Activated T-cell treated with anti-CD3 and anti-CD28 coated beads for 24 hours (primary cell): ENCODE measurements at regions not wholly inside any gene's neighbourhood (a gene's known extent, or its start where the extent isn't known, plus 50 kb on each side); places are given as distances from the start of the nearest gene placed in this dataset.

Source experiments
- DNase-seq: peaks from one replicate; pipeline ENCODE4 v3.0.0-alpha.2; 2020; ENCODE audit warnings: low read depth

DNA sequence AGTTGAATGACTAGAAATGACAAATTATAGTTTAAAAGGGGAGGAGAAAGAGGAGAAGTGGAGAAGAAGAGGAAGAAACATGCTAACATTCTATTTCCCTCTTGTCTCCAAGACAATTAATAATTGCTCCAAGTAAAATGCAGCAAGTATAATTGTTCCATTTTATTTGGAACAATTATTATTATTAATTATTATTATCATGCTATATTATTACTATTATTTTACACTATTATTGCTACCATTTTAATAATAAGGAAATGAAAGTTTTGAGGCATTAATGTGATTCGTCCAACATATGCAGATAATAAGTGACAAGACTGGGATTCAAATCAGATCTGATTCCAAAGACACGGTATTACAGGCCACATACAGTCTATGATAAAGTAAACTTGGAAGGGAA lies 293.6 kb upstream of the ZC3H12C start:
- DNase-seq = no peak

DNA sequence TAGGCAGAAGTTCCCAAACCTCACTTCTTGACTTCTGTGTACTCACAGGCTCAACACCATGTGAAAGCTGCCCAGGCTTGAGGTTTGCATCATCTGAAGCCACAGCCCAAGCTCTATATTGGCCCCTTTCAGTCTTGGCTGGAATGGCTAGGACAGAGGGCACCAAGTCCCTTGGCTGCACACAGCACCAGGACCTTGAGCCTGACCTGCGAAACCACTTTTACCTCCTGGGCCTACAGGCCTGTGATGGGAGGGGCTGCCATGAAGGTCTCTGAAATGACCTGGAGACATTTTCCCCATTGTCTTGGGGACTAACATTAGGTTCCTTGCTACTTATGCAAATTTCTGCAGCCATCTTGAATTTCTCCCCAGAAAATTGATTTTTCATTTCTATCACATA lies 288.3 kb upstream of the ZC3H12C start:
- no peak for DNase-seq

DNA sequence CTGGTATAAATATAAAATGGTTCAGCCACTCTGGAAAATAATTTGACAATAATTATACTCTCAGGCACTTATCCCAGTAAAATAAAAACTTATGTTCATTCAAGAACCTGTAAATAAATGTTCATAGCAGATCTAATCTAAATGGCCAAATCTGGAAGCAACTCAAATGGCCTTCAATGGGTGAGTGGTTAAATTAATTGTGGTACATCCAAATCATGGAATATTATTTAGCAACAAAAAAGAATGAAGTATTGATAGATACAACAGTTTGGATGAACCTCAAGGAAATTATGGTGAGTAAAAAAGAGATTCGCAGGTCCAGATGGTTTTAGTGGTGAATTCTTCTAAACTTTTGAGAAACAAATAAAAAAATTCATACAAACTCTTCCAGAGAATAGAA lies 287.0 kb upstream of the ZC3H12C start:
- DNase-seq = no peak

DNA sequence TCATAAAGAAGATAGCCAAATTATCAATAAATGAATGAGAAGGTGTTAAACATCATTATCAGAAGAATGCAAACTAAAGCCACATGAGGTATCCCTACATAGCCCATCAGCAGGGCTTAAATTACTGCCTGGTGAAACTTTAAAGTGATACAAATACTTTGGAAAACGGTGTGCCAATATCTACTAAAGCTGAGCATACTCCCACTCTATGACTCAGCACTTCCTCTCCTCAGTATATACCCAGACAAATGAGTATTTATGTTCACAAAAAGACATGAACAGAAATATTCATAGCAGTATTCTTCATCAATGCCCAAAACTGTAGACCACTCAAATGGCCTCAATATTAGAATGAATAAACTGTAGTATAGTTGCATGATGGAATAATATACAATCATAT lies 284.6 kb upstream of the ZC3H12C start:
- no peak for DNase-seq

DNA sequence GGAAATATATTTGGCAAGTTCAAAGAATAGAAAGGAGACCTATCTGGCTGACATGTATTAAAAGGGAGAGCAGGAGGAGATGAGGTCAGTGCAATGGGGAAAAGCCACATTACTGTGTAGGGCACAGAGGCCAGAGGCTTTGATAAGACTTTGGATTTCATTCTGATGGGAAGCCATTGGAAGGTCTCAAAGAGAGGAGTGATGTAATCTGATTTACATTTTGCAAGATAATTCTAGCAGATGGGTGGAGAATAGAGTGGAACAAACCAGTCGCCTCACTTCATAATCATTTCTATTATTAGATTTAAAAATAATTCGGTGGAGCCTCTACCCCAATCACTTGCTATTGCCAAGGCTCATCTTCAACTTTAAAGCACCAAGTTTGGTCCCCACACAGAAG lies 278.4 kb upstream of the ZC3H12C start:
- DNase-seq = no peak

DNA sequence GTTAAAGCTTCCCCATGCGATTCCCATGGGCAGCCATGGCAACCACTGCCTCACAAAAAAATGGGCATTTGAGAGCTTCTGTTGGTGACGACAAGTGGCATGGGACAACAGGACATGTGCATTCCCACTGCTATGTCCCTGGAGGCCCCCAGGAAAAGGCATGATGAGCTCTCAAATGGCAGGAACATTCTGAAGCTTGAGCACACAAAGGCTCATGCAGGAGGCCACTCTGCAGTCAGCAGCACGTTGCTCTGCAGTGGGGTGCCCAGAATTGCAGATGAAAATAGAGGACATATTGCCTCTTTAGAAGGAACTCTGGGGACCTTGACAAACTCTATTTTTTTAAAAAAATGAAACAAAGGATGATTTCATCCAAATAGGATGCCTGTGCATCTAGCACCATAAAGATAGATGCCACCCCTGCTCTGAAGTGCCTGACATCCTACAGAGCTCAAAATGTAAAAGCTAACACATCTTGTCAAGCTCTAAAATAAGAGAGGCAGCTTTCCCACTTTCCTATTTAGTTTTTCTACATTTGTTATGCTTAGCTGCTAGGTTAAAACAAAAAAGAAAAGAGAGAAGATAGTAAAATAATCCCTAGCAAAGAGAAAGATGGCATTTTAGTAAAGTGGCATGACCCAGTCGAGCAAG lies 277.6 kb upstream of the ZC3H12C start:
- no peak for DNase-seq

DNA sequence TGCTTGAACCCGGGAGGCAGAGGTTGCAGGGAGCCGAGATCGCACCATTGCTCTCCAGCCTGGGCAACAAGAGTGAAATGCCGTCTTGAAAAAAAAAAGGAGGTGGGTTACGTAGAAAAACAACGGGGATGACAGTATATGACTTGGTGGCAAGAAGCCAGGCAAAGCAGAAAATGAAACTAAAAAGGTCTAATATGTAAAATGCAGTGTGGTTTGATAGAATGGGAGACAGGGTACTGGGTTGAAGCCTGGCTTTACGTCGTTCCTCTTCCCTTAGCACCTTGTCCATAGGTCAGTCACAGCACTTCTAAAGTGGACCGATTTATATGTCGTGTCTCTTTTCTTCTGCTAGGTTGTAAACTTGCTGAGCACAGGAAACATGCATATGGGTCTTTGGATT lies 274.9 kb upstream of the ZC3H12C start:
- no peak for DNase-seq

DNA sequence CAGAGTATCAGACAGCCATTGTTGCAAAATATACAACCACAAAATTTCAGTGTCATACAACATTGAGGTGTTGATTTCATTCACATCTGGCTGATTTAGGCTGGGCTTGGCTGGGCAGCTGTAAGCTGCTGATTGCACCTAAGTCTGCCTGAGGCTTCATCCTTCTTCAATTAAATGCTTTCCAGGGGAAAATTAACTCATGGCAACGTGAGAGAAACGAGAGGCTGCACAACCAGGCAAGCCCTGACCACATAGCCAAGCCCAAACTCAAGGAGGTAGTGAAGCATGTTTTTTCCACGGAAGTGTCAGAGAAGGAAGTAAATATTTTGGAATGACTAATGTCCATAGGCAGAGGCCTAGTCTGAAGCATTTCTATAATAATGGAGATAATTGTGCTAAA lies 273.8 kb upstream of the ZC3H12C start:
- DNase-seq = no peak

DNA sequence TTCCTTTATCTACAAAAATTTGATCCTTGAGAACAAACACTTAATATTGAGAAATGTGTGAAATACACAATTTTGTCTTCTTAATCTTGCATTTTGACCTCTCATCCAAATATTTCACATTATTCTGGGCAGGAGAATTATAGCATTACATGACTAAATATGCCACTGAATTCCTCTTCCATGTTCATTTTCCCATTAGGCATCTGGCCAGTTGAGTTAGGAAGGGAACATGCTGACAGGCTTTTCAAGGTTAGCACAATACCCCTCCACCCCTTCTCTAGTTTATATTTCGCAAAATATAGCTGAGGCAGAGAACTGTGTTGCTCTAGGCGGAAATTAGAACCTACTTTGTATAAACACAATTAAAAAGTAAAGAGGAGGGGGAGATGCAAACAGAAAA lies 271.7 kb upstream of the ZC3H12C start:
- no peak for DNase-seq

DNA sequence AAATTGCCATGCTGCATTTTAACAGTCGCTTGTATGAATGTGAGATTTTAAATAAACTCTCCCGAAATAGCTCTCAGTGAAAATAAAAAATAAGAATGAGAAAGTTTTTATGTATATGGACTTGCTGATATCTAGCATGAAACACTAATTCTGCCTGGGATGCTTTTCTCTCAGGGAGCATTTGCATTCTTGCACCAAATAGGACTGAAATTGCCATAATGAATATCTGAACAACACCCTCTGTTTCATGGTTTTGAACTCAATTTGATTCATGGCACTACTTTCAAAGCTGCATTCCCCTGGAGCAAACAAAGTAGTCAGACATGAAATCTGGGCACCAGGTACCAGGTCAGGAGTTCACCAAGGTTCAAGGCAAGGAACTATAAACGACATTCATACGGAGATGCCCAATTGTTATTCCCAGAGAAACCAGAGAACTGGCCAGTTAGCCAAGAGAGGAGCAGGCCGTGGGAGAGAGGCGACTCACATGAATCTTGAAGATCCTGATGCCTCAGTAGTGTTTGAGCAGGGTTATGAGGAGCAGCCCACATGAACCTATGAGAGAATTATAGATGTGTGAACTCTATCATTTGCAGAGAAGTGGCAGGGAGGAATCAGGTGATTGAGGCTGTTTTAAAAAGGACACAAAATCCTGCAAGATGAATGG lies 270.6 kb upstream of the ZC3H12C start:
- no peak for DNase-seq

DNA sequence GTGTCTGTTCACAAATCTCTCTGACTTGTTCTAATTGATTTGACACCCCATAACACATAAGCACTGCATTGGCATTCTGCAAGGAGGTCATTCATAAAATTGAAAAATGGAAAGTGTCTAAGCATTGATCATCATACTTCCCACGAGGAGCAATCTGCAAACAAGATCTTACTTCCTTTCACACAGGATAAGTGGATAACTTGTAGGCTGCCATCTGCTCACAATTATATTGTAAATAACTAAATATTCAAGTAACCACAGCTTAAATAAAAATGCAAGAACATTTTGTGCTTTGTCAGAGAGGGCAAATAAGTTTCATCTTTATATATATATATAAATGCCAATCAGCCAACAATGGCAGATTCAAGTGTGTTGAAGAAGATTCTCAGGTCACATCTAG lies 264.8 kb upstream of the ZC3H12C start:
- no peak for DNase-seq

DNA sequence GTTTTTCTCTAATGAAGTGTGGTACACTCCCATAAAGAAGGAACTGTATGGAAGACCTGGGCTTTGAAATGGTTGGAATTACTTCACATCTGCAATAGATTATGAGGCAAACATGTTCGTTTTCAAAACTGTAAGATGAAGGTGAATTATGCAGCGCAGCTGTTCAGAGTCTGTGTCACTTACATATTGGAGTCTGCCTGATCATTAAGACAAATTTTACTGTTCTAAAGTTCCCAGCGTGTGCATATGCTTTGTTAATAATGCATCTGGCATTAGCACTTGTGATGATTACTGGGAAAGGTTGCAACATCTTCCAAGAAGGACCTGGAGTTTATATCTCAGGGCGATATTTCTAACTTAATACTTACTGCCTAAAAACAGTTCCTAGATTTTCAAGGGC lies 255.2 kb upstream of the ZC3H12C start:
- no peak for DNase-seq

DNA sequence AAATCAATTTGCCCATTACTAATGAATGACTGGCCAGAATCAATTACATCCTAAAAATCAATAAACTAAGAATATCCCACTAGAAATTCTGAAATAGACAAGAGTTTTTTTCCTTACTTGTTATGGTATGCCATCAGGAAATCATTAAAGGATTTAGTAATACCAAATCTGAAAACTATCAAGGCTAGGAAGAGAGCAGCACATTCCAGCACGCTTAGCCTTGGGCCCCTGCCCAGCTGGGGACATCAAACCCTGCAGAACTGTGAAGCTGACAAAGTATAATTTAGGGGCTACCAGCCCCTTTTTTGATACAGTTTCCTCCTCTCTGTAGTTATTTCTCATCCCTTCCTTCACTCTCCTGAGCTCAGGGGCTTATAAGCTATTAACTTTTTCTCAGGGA lies 247.8 kb upstream of the ZC3H12C start:
- DNase-seq = no peak

DNA sequence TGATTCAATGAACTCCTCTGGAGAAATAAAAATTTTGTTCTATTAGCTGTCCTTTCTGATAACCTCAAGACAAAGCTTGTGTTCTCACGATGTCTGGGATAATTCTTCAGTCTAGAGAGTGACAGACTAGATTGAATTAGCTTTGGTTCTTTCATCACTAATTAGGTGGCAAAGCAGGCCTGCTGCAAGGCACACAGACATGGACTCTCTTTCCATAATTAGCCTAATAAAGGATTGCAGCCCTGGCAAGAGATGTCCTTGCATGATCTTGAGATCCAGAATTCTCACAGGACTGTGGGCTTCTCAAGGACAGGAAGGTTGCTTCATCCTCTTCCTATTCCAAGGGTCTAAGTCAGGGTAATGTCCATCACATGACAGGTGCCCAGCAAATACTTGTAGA lies 245.6 kb upstream of the ZC3H12C start:
- no peak for DNase-seq

DNA sequence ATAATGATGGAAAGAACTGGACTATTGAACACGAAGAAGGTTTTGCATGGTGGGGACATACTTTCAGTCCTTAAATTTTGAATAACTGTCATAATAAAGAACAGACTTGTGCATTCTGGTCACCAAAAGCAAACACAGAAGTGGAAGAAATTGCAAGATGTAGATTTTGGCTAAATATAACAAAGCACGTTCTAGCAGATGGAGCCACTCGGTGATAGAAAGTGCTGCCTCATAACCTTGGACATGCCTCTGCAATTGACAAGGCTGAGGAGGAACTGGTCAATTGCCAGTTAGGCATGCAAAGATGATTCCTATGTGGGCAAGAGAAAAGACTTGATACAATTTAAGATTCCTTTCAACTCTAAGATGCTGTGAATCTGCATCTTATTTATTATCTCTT lies 244.1 kb upstream of the ZC3H12C start:
- DNase-seq = no peak

DNA sequence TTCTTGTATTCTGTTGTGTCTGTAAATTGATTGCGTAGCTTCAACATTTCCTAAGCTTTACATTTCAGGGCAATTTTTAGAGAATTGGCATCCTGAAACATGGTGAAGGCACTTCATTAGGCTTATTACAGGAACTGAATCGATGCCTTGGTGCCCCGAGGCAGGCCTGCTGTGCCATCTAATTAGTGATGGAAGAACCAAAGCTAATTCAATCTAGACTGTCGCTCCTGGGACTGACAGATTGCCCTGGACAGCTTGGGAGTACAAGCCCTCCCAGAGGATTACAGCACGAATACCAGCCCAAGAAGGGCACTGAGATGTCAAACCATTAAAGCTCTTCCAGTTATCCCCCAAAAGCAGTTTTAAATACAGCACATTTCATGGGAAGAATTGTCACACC lies 243.2 kb upstream of the ZC3H12C start:
- no peak for DNase-seq

DNA sequence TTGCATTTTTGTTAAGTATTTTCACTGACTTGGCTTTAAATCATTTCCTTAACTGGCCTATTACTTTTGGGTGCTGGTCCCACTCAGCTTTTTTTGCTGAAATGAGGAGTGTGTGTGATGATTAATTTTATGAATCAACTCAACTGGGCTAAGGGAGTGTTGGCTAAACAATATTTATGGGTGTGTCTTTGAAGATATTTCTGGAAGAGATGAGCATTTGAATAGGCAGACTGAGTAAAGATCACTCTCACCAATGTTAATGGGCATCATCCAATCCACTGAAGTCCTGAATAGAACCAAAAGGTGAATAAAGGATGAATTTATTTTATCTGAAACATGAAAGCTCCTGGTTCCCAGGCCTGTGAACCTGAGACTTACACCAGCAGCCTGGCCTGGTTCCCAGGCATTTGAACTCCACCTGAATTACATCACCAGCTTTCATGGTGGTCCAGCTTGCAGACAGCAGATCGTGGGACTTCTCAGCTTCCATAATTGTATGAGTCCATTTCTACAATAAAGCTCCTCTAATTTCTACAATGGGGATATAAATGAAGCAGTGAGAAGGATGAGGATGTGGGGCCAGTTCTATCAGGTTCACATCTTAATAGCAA lies 241.3 kb upstream of the ZC3H12C start:
- no peak for DNase-seq

DNA sequence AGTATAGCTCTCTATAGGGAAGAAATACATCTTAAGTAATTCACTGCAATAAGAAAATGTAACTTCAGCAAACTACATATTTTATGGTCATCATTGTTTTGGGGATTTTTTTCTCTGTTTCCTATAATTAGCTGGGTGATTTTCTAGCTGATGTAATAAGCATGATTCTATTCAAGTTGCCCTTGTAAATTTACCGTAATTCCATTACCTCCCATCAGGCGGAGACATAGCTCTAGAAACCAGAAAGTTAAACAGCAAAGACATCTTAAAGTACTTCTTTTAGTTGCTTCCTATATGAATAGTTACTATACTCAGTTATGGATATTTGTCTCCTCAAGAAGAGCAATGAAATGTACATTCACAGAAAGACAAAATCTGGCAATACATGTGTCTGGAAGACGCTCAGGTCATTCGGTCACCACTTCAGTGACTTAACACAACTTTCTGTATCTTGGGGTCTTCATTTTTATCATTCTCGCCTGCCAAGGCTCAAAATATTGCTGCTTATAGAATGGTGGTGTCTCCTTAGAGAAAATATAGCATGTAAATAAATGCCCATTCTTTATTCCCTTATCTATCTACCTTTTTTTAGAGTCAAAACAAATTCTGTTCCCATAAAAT lies 239.9 kb upstream of the ZC3H12C start:
- DNase-seq = no peak

DNA sequence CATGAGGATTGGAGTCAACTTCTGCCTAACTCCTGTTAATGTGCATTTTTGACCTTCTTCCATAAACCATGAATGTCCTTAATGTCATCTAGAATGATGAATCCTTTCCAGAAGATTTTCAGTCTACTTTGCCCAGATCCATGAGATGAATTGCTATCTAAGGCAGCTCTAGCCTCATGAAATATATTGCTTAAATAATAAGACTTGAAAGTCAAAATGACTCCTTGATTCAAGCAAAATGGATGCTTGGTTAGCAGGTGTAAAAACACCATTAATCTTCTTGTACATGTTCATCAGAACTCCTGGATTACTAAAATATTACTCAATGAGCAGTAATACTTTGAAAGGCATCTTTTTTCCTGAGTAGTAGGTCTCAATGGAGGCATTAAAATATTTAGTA lies 238.5 kb upstream of the ZC3H12C start:
- no peak for DNase-seq

DNA sequence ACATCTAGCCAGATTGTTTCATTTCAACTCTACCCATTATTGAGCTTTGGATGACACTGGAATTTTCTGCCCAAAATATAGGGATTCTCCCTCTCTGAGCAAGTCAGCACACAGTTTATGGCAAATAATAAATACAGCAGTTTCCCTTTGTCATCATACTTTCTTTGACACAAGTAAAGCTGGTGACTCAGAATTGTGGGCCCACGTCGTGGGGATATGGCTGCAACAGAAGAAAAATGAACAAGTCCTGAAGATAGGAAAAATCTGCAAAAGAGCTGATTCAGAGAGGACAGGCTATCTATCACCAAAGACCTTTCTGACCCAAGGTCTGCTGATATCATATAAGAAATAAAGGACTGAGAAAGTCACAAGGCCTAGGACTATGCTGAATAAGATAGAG lies 236.3 kb upstream of the ZC3H12C start:
- no peak for DNase-seq

DNA sequence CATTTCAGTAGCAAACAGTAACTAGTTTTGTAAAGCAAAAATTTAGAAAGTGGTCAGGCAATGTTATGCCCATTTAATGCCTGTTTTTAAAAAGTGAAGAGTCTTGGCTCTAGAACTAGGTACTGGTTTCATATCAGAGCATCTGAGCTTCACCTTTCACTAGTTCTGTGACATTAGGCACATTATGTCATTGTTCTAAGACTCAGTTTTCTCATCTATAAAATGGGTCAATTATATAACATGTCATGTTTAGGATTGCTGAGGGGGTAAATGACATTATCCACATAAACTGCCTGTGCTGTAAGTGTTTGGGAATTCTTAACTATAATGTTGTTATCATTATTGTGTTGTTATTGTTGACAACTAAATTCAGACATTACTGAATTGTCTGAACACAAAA lies 235.6 kb upstream of the ZC3H12C start:
- no peak for DNase-seq

DNA sequence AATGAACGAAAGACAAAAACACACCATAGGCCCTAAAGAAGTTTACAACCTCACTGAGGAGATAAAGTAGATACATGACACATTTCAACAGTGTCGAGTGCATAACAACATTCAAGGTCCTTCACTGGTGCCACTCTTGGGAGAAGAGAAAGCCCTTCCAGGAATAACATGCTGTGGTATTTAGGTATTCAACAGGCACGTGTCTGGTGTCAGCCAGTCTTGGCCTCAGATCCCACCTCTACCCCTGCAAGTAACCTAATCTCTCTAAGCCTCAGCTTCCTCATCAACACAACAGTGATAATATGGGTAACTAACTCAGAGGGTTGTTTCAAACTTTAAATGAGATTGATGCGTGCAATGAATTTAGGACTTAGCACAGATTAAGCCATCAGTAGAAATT lies 235.0 kb upstream of the ZC3H12C start:
- no peak for DNase-seq

DNA sequence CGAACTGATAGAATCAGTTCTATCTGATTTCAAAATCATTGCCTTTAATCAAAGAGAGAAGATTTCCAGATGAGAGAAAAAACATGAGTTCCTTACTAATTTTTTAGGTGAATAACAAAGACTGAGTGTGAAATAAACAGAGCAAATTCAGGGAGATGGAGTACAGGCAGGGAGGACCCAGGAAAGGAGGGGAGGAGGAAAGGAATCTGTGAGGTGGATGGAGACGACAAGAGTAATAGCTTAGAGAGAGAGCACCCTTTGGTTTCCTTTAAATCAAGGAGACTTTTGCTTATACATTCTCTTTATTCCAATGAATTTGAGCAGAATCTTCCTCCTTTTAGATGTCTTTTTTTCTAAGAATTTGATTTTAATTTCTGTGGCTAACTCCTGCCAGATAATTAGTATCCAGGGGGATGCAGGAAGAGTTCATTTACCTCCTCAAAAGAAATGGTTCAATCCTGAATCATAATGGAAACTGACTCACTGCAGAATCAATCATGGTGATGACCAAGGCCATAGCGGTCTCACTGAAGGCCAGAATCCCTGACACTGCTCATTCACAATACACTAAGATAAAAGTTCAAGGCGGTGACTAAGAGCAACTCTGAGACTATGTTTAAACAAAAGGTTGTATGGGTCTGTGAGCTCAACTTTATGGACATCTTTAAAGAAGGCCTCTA lies 234.0 kb upstream of the ZC3H12C start:
- no peak for DNase-seq
